ENCODE measurements at regions not wholly inside any gene's neighbourhood (a gene's known extent, or its start where the extent isn't known, plus 50 kb on each side); places are given as distances from the start of the nearest gene placed in this dataset.

DNA sequence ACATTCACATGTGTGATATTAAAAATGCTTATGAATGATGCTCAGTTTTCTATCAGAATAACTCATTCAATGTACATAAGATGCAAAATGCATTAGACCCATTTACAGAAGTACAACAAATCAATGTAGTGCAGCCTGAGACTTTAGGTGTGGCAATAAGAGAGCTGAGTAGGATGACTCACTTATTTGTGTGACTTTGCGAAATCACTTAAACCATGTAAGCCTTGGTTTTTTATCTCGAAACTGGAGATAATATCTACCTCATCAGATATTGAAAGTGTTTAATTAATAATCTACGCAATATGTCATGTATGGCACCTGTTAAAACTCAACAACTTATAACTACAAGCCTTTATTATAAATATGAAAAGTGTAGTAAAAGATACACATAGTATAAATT, 105.7 kb upstream of the LUZP2 start:
- no peaks in the 10 kb centered on the region for H3K36me3 ChIP-seq (replicated peaks in 1 of 2; ENCODE audit: control insufficient read depth in 2 of 2, insufficient read depth in 2 of 2, low read length in 2 of 2)
- DNase-seq (ENCODE audit: low spot score), result no peak
- H3K14ac ChIP-seq (ENCODE audit: low read length), result no peak overlapping the region
- WGBS, 2 donors (ENCODE audit: extremely low coverage in 2 of 2, insufficient read length in 2 of 2, insufficient replicate concordance in 1 of 2), result no CpG with 5 or more reads among the region's 3 CpGs
- no peak overlapping the region for H2AK5ac ChIP-seq (ENCODE audit: low read depth, low read length)
- H4K8ac ChIP-seq (ENCODE audit: low read depth, low read length), result no peak overlapping the region
- H2BK15ac ChIP-seq (ENCODE audit: low read length), result no peak overlapping the region
- H3K4me1 ChIP-seq (ENCODE audit: control insufficient read depth in 2 of 2, insufficient read depth in 1 of 2, low read depth in 1 of 2, low read length in 2 of 2), result no peaks in the 10 kb centered on the region
- no peak overlapping the region for H3K9ac ChIP-seq (ENCODE audit: low read depth, low read length, poor library complexity)
- no peaks in the 10 kb centered on the region for H3K27me3 ChIP-seq (ENCODE audit: control insufficient read depth in 3 of 3, insufficient read depth in 3 of 3, low read depth in 1 of 3, low read length in 3 of 3)
- H3K4me2 ChIP-seq (ENCODE audit: insufficient read depth, low read length, poor library complexity, severe bottlenecking), result no peak overlapping the region
- H3K79me1 ChIP-seq (ENCODE audit: low read depth, low read length), result no peaks in the 10 kb centered on the region
- H3K23ac ChIP-seq (ENCODE audit: low read depth, low read length, poor library complexity), result no peak overlapping the region
- no peak overlapping the region for H3K27ac ChIP-seq (replicated peaks; ENCODE audit: low read length)
- no peak overlapping the region for H2BK12ac ChIP-seq (ENCODE audit: low read length)
- no peaks in the 10 kb centered on the region for H3K9me3 ChIP-seq (replicated peaks in 1 of 2; ENCODE audit: control insufficient read depth in 2 of 2, insufficient read depth in 1 of 2, low read depth in 1 of 2, low read length in 2 of 2)
- H3K4ac ChIP-seq (ENCODE audit: low read length), result no peak overlapping the region
- no peak overlapping the region for H2AFZ ChIP-seq (ENCODE audit: low read length)
- no peak overlapping the region for H4K91ac ChIP-seq (ENCODE audit: low read depth, low read length, poor library complexity)
- no peak overlapping the region for H3K4me3 ChIP-seq (ENCODE audit: low read length in 2 of 2)
- H2BK120ac ChIP-seq (ENCODE audit: low read depth, low read length), result no peak overlapping the region
- no peak overlapping the region for H3K18ac ChIP-seq (ENCODE audit: low read length)
- H2BK5ac ChIP-seq (ENCODE audit: low read length), result no peak overlapping the region

DNA sequence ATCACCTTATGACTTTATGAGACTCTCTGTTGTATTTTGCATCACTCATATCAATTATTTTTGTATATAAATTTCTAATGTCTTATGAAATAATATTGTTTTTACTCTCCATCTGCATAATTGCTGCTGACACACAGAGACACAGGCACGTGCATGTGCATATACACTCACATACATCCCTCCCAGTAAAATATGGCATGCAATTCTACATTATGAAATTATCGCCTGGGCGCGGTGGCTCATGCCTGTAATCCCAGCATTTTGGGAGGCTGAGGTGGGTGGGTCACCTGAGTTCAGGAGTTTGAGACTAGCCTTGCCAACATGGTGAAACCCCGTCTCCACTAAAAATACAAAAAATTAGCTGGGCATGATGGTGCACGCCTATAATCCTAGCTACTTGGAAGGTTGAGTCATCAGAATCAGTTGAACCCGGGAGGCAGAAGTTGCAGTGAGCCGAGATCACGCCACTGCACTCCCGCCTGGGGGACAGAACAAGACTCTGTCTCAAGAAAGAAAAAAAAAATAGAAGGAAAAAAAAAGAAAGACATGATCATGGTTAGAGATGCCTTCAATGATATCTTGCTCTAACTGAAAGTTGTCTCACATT, 96.7 kb upstream of the LUZP2 start:
- Histone ChIP-seq H3K4me1 (ENCODE audit: control insufficient read depth in 2 of 2, insufficient read depth in 1 of 2, low read depth in 1 of 2, low read length in 2 of 2) (no peaks in the 10 kb centered on the region), H3K4ac (ENCODE audit: low read length) (no peak overlapping the region), H3K27ac (replicated peaks; ENCODE audit: low read length) (no peak overlapping the region), H3K27me3 (ENCODE audit: control insufficient read depth in 3 of 3, insufficient read depth in 3 of 3, low read depth in 1 of 3, low read length in 3 of 3) (no peaks in the 10 kb centered on the region), H3K23ac (ENCODE audit: low read depth, low read length, poor library complexity) (no peak overlapping the region), H2BK120ac (ENCODE audit: low read depth, low read length) (no peak overlapping the region), H3K36me3 (replicated peaks in 1 of 2; ENCODE audit: control insufficient read depth in 2 of 2, insufficient read depth in 2 of 2, low read length in 2 of 2) (no peaks in the 10 kb centered on the region), H4K91ac (ENCODE audit: low read depth, low read length, poor library complexity) (no peak overlapping the region), H3K4me2 (ENCODE audit: insufficient read depth, low read length, poor library complexity, severe bottlenecking) (no peak overlapping the region), H2AK5ac (ENCODE audit: low read depth, low read length) (no peak overlapping the region), H2BK12ac (ENCODE audit: low read length) (no peak overlapping the region), H3K4me3 (ENCODE audit: low read length in 2 of 2) (no peak overlapping the region), H3K14ac (ENCODE audit: low read length) (no peak overlapping the region), H3K9me3 (replicated peaks in 1 of 2; ENCODE audit: control insufficient read depth in 2 of 2, insufficient read depth in 1 of 2, low read depth in 1 of 2, low read length in 2 of 2) (no peaks in the 10 kb centered on the region), H3K9ac (ENCODE audit: low read depth, low read length, poor library complexity) (no peak overlapping the region), H3K18ac (ENCODE audit: low read length) (no peak overlapping the region), H4K8ac (ENCODE audit: low read depth, low read length) (no peak overlapping the region), H2AFZ (ENCODE audit: low read length) (no peak overlapping the region), H2BK5ac (ENCODE audit: low read length) (no peak overlapping the region), H3K79me1 (ENCODE audit: low read depth, low read length) (no peaks in the 10 kb centered on the region), H2BK15ac (ENCODE audit: low read length) (no peak overlapping the region)
- no CpG with 5 or more reads among the region's 10 CpGs for WGBS, 2 donors (ENCODE audit: extremely low coverage in 2 of 2, insufficient read length in 2 of 2, insufficient replicate concordance in 1 of 2)
- no peak for DNase-seq (ENCODE audit: low spot score)

DNA sequence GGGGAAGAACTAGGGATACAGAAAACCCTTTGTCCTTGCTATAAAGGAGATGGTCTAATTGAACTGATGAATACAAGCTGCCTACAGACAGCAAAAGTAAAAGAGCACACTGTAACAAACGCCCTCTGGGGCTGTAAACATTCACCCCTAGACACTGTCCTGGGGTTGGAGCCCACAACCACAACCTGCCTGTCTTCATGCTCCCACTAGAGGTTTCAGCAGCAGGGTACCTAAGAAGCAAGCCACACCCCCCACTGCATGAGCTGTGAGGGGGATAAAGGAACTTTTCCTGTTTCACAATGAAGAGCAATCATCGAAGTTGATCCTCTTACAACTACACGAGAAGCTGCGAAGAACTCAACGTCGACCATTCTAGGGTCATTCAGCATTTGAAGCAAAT, 90.5 kb upstream of the LUZP2 start:
- H3K4me1 ChIP-seq (ENCODE audit: control insufficient read depth in 2 of 2, insufficient read depth in 1 of 2, low read depth in 1 of 2, low read length in 2 of 2), result no peaks in the 10 kb centered on the region
- no peak overlapping the region for H2BK120ac ChIP-seq (ENCODE audit: low read depth, low read length)
- no peak overlapping the region for H3K23ac ChIP-seq (ENCODE audit: low read depth, low read length, poor library complexity)
- no peak overlapping the region for H3K14ac ChIP-seq (ENCODE audit: low read length)
- no peak overlapping the region for H3K4me3 ChIP-seq (ENCODE audit: low read length in 2 of 2)
- no peak overlapping the region for H2BK15ac ChIP-seq (ENCODE audit: low read length)
- H4K8ac ChIP-seq (ENCODE audit: low read depth, low read length), result no peak overlapping the region
- no peaks in the 10 kb centered on the region for H3K9me3 ChIP-seq (replicated peaks in 1 of 2; ENCODE audit: control insufficient read depth in 2 of 2, insufficient read depth in 1 of 2, low read depth in 1 of 2, low read length in 2 of 2)
- H3K79me1 ChIP-seq (ENCODE audit: low read depth, low read length), result no peaks in the 10 kb centered on the region
- no peaks in the 10 kb centered on the region for H3K27me3 ChIP-seq (ENCODE audit: control insufficient read depth in 3 of 3, insufficient read depth in 3 of 3, low read depth in 1 of 3, low read length in 3 of 3)
- H2AK5ac ChIP-seq (ENCODE audit: low read depth, low read length), result no peak overlapping the region
- H2BK12ac ChIP-seq (ENCODE audit: low read length), result no peak overlapping the region
- no peaks in the 10 kb centered on the region for H3K36me3 ChIP-seq (replicated peaks in 1 of 2; ENCODE audit: control insufficient read depth in 2 of 2, insufficient read depth in 2 of 2, low read length in 2 of 2)
- no peak overlapping the region for H4K91ac ChIP-seq (ENCODE audit: low read depth, low read length, poor library complexity)
- H3K18ac ChIP-seq (ENCODE audit: low read length), result no peak overlapping the region
- no peak overlapping the region for H2AFZ ChIP-seq (ENCODE audit: low read length)
- H3K27ac ChIP-seq (replicated peaks; ENCODE audit: low read length), result no peak overlapping the region
- no peak for DNase-seq (ENCODE audit: low spot score)
- H3K9ac ChIP-seq (ENCODE audit: low read depth, low read length, poor library complexity), result no peak overlapping the region
- no peak overlapping the region for H3K4me2 ChIP-seq (ENCODE audit: insufficient read depth, low read length, poor library complexity, severe bottlenecking)
- no CpG with 5 or more reads among the region's 6 CpGs for WGBS, 2 donors (ENCODE audit: extremely low coverage in 2 of 2, insufficient read length in 2 of 2, insufficient replicate concordance in 1 of 2)
- no peak overlapping the region for H2BK5ac ChIP-seq (ENCODE audit: low read length)
- H3K4ac ChIP-seq (ENCODE audit: low read length), result no peak overlapping the region

DNA sequence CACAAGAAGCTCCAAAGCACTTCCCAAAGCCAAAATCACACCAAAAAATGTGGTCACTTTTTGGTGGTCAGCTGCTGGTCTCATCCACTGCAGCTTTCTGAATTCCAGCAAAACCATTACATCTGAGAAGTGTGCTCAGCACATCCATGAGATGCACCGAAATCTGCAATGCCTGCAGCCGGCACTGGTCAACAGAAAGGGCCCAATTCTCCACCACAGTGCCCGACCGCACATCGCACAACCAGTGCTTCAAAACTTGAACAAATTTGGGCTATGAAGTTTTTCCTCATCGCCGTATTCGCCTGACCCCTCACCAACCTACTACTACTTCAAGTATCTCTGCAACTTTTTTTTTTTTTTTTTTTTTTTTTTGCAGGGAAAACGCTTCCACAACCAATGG, 89.9 kb upstream of the LUZP2 start:
- H2AK5ac ChIP-seq (ENCODE audit: low read depth, low read length), result no peak overlapping the region
- no peaks in the 10 kb centered on the region for H3K36me3 ChIP-seq (replicated peaks in 1 of 2; ENCODE audit: control insufficient read depth in 2 of 2, insufficient read depth in 2 of 2, low read length in 2 of 2)
- no peak overlapping the region for H4K91ac ChIP-seq (ENCODE audit: low read depth, low read length, poor library complexity)
- no peak overlapping the region for H3K18ac ChIP-seq (ENCODE audit: low read length)
- no peaks in the 10 kb centered on the region for H3K4me1 ChIP-seq (ENCODE audit: control insufficient read depth in 2 of 2, insufficient read depth in 1 of 2, low read depth in 1 of 2, low read length in 2 of 2)
- H3K23ac ChIP-seq (ENCODE audit: low read depth, low read length, poor library complexity), result no peak overlapping the region
- no peak overlapping the region for H3K4ac ChIP-seq (ENCODE audit: low read length)
- no peak for DNase-seq (ENCODE audit: low spot score)
- WGBS, 2 donors (ENCODE audit: extremely low coverage in 2 of 2, insufficient read length in 2 of 2, insufficient replicate concordance in 1 of 2), result no CpG with 5 or more reads among the region's 9 CpGs
- no peak overlapping the region for H2BK120ac ChIP-seq (ENCODE audit: low read depth, low read length)
- H2BK15ac ChIP-seq (ENCODE audit: low read length), result no peak overlapping the region
- no peak overlapping the region for H3K27ac ChIP-seq (replicated peaks; ENCODE audit: low read length)
- H4K8ac ChIP-seq (ENCODE audit: low read depth, low read length), result no peak overlapping the region
- H3K79me1 ChIP-seq (ENCODE audit: low read depth, low read length), result no peaks in the 10 kb centered on the region
- no peak overlapping the region for H2AFZ ChIP-seq (ENCODE audit: low read length)
- H3K27me3 ChIP-seq (ENCODE audit: control insufficient read depth in 3 of 3, insufficient read depth in 3 of 3, low read depth in 1 of 3, low read length in 3 of 3), result no peaks in the 10 kb centered on the region
- H3K4me3 ChIP-seq (ENCODE audit: low read length in 2 of 2), result no peak overlapping the region
- H3K9ac ChIP-seq (ENCODE audit: low read depth, low read length, poor library complexity), result no peak overlapping the region
- no peak overlapping the region for H2BK12ac ChIP-seq (ENCODE audit: low read length)
- no peak overlapping the region for H3K4me2 ChIP-seq (ENCODE audit: insufficient read depth, low read length, poor library complexity, severe bottlenecking)
- H2BK5ac ChIP-seq (ENCODE audit: low read length), result no peak overlapping the region
- H3K14ac ChIP-seq (ENCODE audit: low read length), result no peak overlapping the region
- no peaks in the 10 kb centered on the region for H3K9me3 ChIP-seq (replicated peaks in 1 of 2; ENCODE audit: control insufficient read depth in 2 of 2, insufficient read depth in 1 of 2, low read depth in 1 of 2, low read length in 2 of 2)
